Mucosa of descending colon (tissue), 3 donors: ENCODE measurements at regions not wholly inside any gene's neighbourhood (a gene's known extent, or its start where the extent isn't known, plus 50 kb on each side); places are given as distances from the start of the nearest gene placed in this dataset.

Experiments used
- ATAC-seq: fragments of 200-7000 bp; cut with Tn5 transposase; one replicate; pipeline ENCODE4 v1.9.1; 2020; ENCODE audit warnings: mild to moderate bottlenecking, moderate library complexity
- DNase-seq, 3 donors: peaks; one replicate each; pipeline ENCODE4 v3.0.0-alpha.2; 2020
- H3K36me3 ChIP-seq: fragments of 200-600 bp; one replicate; pipeline ENCODE4 v1.8.0; 2021; ENCODE audit warnings: low read depth, mild to moderate bottlenecking
- H3K4me1 ChIP-seq: fragments of 200-600 bp; one replicate; pipeline ENCODE4 v1.8.0; 2021; ENCODE audit warnings: low read depth, mild to moderate bottlenecking
- H3K4me3 ChIP-seq: fragments of 200-600 bp; one replicate; pipeline ENCODE4 v1.8.0; 2021; ENCODE audit warnings: mild to moderate bottlenecking
- H3K9me3 ChIP-seq: fragments of 200-600 bp; one replicate; pipeline ENCODE4 v1.8.0; 2021; ENCODE audit warnings: mild to moderate bottlenecking
- CTCF ChIP-seq: fragments of 200-600 bp; IDR thresholded peaks from one replicate; pipeline ENCODE4 v1.8.0; 2022; ENCODE audit warnings: antibody characterized with exemption, mild to moderate bottlenecking
- intact Hi-C, 2 donors: fragments of 100-400 bp; cut with DNase I in 1 of 2; cut with micrococcal nuclease in 1 of 2; formaldehyde crosslinking; loops; one replicate each; pipeline versions ENCODE4 v1.11.0 to v1.11.1; 2022; cut with DNase I, micrococcal nuclease
- donor health status: DM: no; HTN: no; CAD: no; lungs with moderate emphysema.
- donor health status: DM: no; HTN: no; CAD: no.
- donor health status: DM: no; HTN: yes; CAD: no.

- intact Hi-C loops, result no loop called here
- Histone ChIP-seq H3K9me3 (no peaks in the 10 kb centered on the region), H3K4me1 (no peaks in the 10 kb centered on the region), H3K36me3 (no peaks in the 10 kb centered on the region), H3K4me3 (no peak overlapping the region)
- ATAC-seq, result peak; percentile 56
- peak in 1 of 3 donors; percentile 32 for DNase-seq
- no peak for TF ChIP-seq CTCF
Observed at GRCh38 chr20:24382743-24383142, 86.7 kb upstream of the SYNDIG1 start.

GRCh38 chr20:24382331-24382730, 87.1 kb upstream of the SYNDIG1 start:
- ATAC-seq (peak; percentile 31), DNase-seq (peak; percentile 15 to 55 (median 32))
- H3K36me3 ChIP-seq, result no peaks in the 10 kb centered on the region
- H3K4me1 ChIP-seq, result no peaks in the 10 kb centered on the region
- H3K4me3 ChIP-seq, result no peak overlapping the region
- H3K9me3 ChIP-seq, result no peaks in the 10 kb centered on the region
- intact Hi-C loops, result no loop called here
- no peak for TF ChIP-seq CTCF

- TF ChIP-seq CTCF, result no peak
- H3K4me1 ChIP-seq, result no peaks in the 10 kb centered on the region
- ATAC-seq (no peak), DNase-seq (no peak)
- H3K4me3 ChIP-seq, result no peak overlapping the region
- H3K36me3 ChIP-seq, result no peaks in the 10 kb centered on the region
- no peaks in the 10 kb centered on the region for H3K9me3 ChIP-seq
- intact Hi-C loops, result no loop called here
Observed at GRCh38 chr20:24381886-24382285, 87.5 kb upstream of the SYNDIG1 start.

GRCh38 chr20:24379484-24379927, 89.9 kb upstream of the SYNDIG1 start:
- H3K9me3 ChIP-seq, result no peaks in the 10 kb centered on the region
- no peak overlapping the region for H3K4me3 ChIP-seq
- ATAC-seq, result no peak
- no peaks in the 10 kb centered on the region for H3K36me3 ChIP-seq
- intact Hi-C loops, result no loop called here
- no peaks in the 10 kb centered on the region for H3K4me1 ChIP-seq
- DNase-seq, result no peak
- TF ChIP-seq CTCF, result no peak

- ATAC-seq (no peak), DNase-seq (no peak)
- Histone ChIP-seq H3K4me3 (no peak overlapping the region), H3K9me3 (no peaks in the 10 kb centered on the region), H3K4me1 (no peaks in the 10 kb centered on the region), H3K36me3 (no peaks in the 10 kb centered on the region)
- intact Hi-C loops, result no loop called here
- TF ChIP-seq CTCF, result no peak
Observed at GRCh38 chr20:24378661-24379483, 90.6 kb upstream of the SYNDIG1 start.
